Tibial artery (tissue), 4 donors: ENCODE measurements at regions not wholly inside any gene's neighbourhood (a gene's known extent, or its start where the extent isn't known, plus 50 kb on each side); places are given as distances from the start of the nearest gene placed in this dataset.
A peak's percentile ranks its signal among the peaks of the same experiment; 100 is the strongest.

Experiments
- DNase-seq, 2 donors: peaks; one replicate each; pipeline ENCODE4 v3.0.0-alpha.2; 2019
- H3K27ac ChIP-seq, 2 donors: fragments of 200-600 bp; sonication (generic) in 1 of 2; 1 replicate in 1 of 2; 2 replicates in 1 of 2; pipeline ENCODE4 v1.5.1; 2018 to 2019; ENCODE audit warnings: mild to moderate bottlenecking in 1 of 2
- H3K27me3 ChIP-seq, 2 donors: fragments of 200-600 bp; sonication (generic) in 1 of 2; one replicate each; pipeline versions ENCODE4 v1.5.1 to v1.6.0; 2016 to 2019
- H3K36me3 ChIP-seq, 3 donors: fragments of 200-600 bp; sonication (generic) in 2 of 3; one replicate each; pipeline ENCODE4 v1.5.1; 2016 to 2019; ENCODE audit warnings: mild to moderate bottlenecking in 2 of 3
- H3K4me1 ChIP-seq, 4 donors: fragments of 200-600 bp; sonication (generic) in 2 of 4; 1 replicate in 3 of 4; 2 replicates in 1 of 4; pipeline ENCODE4 v1.5.1; 2016 to 2019
- H3K4me3 ChIP-seq, 2 donors: fragments of 200-600 bp; sonication (generic) in 1 of 2; 1 replicate in 1 of 2; 2 replicates in 1 of 2; pipeline ENCODE4 v1.5.1; 2018 to 2019; ENCODE audit warnings: mild to moderate bottlenecking in 2 of 2
- H3K9me3 ChIP-seq, 3 donors: fragments of 200-600 bp; sonication (generic) in 1 of 3; one replicate each; pipeline ENCODE4 v1.5.1; 2016 to 2019
- CTCF ChIP-seq, 2 experiments: fragments of 200-600 bp in 1 of 2; fragments of 450-650 bp in 1 of 2; IDR thresholded peaks; one replicate each; pipeline ENCODE4 v1.5.1; 2017 to 2019; ENCODE audit warnings: antibody characterized with exemption in 2 of 2, mild to moderate bottlenecking in 1 of 2, moderate library complexity in 1 of 2
- intact Hi-C: fragments of 100-400 bp; cut with DNase I; formaldehyde crosslinking; loops from one replicate; pipeline ENCODE4 v1.15.0; 2023; ENCODE audit warnings: low total_unique reads

GRCh38 chr6:27757307-27757706 lies 154.9 kb downstream of the OR2B2 start:
- Histone ChIP-seq H3K27me3 (peaks cover 0 to 44% of the 10 kb centered on the region in 2 donors), H3K36me3 (no peaks in the 10 kb centered on the region), H3K9me3 (no peaks in the 10 kb centered on the region), H3K27ac (no peak overlapping the region), H3K4me3 (peak overlapping the region; percentile 9 to 22), H3K4me1 (peaks cover 0 to 11% (median 7%) of the 10 kb centered on the region in 4 donors)
- DNase-seq: no peak
- intact Hi-C loops: loop anchor here (5.0 to 10.0 kb wide), 2 partner anchors 140 to 243 kb away; no protein-coding TSS in a partner anchor
- no peak for TF ChIP-seq CTCF (IDR thresholded peaks at IDR 0.05)

- DNase-seq: no peak
- H3K36me3 ChIP-seq: no peaks in the 10 kb centered on the region
- intact Hi-C loops: loop anchor here (5.0 to 10.0 kb wide), 2 partner anchors 142 to 241 kb away; no protein-coding TSS in a partner anchor
- peaks cover 0 to 32% of the 10 kb centered on the region in 2 donors for H3K27me3 ChIP-seq
- no peak overlapping the region for H3K27ac ChIP-seq
- no peak overlapping the region for H3K4me3 ChIP-seq
- peaks cover 0 to 11% (median 7%) of the 10 kb centered on the region in 4 donors for H3K4me1 ChIP-seq
- TF ChIP-seq CTCF (IDR thresholded peaks at IDR 0.05): no peak
- no peaks in the 10 kb centered on the region for H3K9me3 ChIP-seq
Observed at GRCh38 chr6:27755768-27756167, 156.4 kb downstream of the OR2B2 start.

- no peak for TF ChIP-seq CTCF (IDR thresholded peaks at IDR 0.05)
- intact Hi-C loops: loop anchor here (10.0 kb wide), 1 partner anchor 240 kb away; no protein-coding TSS in a partner anchor
- DNase-seq: no peak
- H3K36me3 ChIP-seq: no peaks in the 10 kb centered on the region
- peak overlapping the region in 1 of 2 donors; percentile 74 for H3K4me3 ChIP-seq
- no peak overlapping the region for H3K27ac ChIP-seq
- H3K27me3 ChIP-seq: peaks cover 0 to 26% of the 10 kb centered on the region in 2 donors
- peaks cover 0 to 11% (median 7%) of the 10 kb centered on the region in 4 donors for H3K4me1 ChIP-seq
- H3K9me3 ChIP-seq: no peaks in the 10 kb centered on the region
Observed at GRCh38 chr6:27754408-27754782, 157.8 kb downstream of the OR2B2 start.

- Histone ChIP-seq H3K9me3 (no peaks in the 10 kb centered on the region), H3K4me3 (peak overlapping the region; percentile 65 to 74), H3K27ac (no peak overlapping the region), H3K27me3 (peaks cover 0 to 21% of the 10 kb centered on the region in 2 donors), H3K4me1 (peaks cover 0 to 11% (median 7%) of the 10 kb centered on the region in 4 donors), H3K36me3 (no peaks in the 10 kb centered on the region)
- peak; percentile 37 to 71 for DNase-seq
- no peak for TF ChIP-seq CTCF (IDR thresholded peaks at IDR 0.05)
- intact Hi-C loops: loop anchor here (10.0 kb wide), 1 partner anchor 239 kb away; no protein-coding TSS in a partner anchor
Observed at GRCh38 chr6:27753668-27754407, 158.4 kb downstream of the OR2B2 start.

GRCh38 chr6:27752038-27752885 lies 159.9 kb downstream of the OR2B2 start:
- Histone ChIP-seq H3K27ac (peak overlapping the region; percentile 75 to 79), H3K4me1 (peaks cover 0 to 11% (median 7%) of the 10 kb centered on the region in 4 donors), H3K4me3 (peak overlapping the region; percentile 65 to 74), H3K9me3 (no peaks in the 10 kb centered on the region), H3K27me3 (peaks cover 0 to 12% of the 10 kb centered on the region in 2 donors), H3K36me3 (no peaks in the 10 kb centered on the region)
- peak; percentile 73 to 83 for TF ChIP-seq CTCF (IDR thresholded peaks at IDR 0.05)
- peak; percentile 40 to 69 for DNase-seq
- intact Hi-C loops: loop anchor here (10.0 kb wide), 1 partner anchor 237 kb away; no protein-coding TSS in a partner anchor
